ENCODE measurements at regions not wholly inside any gene's neighbourhood (a gene's known extent, or its start where the extent isn't known, plus 50 kb on each side); places are given as distances from the start of the nearest gene placed in this dataset.

- no peak for TF ChIP-seq CTCF (conservative IDR thresholded peaks at IDR 0.05; ENCODE audit: low read depth in 2 of 2)
- no peak for TF ChIP-seq ZNF331 (CRISPR knock-in tag; IDR thresholded peaks at IDR 0.05; ENCODE audit: low read depth)
- TF ChIP-seq EZH2 (IDR thresholded peaks at IDR 0.05; ENCODE audit: low read depth, unreplicated experiment): no peak
- TF ChIP-seq JUNB (IDR thresholded peaks at IDR 0.05; ENCODE audit: unreplicated experiment): no peak
- TF ChIP-seq REST (IDR thresholded peaks at IDR 0.05; ENCODE audit: unreplicated experiment): no peak
- no peak for TF ChIP-seq POLR2AphosphoS5 (IDR thresholded peaks at IDR 0.05; ENCODE audit: low read depth)
- no peak for TF ChIP-seq ZNF114 (CRISPR knock-in tag; IDR thresholded peaks at IDR 0.05)
Measured at GRCh38 chr4:60913671-60914070, 286.5 kb upstream of the ADGRL3 start.
